Middle frontal gyrus (tissue), 1 donor: ENCODE measurements at regions not wholly inside any gene's neighbourhood (a gene's known extent, or its start where the extent isn't known, plus 50 kb on each side); places are given as distances from the start of the nearest gene placed in this dataset.

Experiments used
- DNase-seq: peaks from one replicate; pipeline ENCODE4 v3.0.0-alpha.2; 2015; ENCODE audit warnings: low spot score; ENCODE audit errors: extremely low spot score

DNA sequence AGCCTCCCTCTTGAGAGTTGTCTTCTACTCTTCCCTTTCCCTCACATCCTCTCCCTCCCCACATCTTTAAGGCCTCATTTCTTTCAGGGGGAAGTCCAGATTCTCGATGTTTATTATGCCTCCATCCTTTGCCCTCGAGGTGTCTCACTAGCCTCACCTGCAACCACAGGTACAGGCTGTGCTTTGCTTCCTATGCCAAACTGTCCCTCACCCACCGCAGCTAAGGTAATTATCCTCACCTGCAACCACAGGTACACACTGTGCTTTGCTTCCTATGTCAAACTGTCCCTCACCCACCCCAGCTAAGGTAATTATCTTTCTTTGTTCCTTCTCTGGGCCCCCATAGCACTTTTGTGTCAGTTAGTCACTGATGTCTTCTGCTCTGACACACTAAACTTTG is 328.1 kb upstream of the SNX7 start:
- DNase-seq, result no peak

GRCh38 chr1:98331718-98332311 is 329.7 kb upstream of the SNX7 start:
- no peak for DNase-seq

GRCh38 chr1:98331243-98331642 is 330.3 kb upstream of the SNX7 start:
- DNase-seq, result no peak

- no peak for DNase-seq
Measured at GRCh38 chr1:98330224-98330623, 331.3 kb upstream of the SNX7 start.

GRCh38 chr1:98328855-98329254 is 332.7 kb upstream of the SNX7 start:
- no peak for DNase-seq

DNA sequence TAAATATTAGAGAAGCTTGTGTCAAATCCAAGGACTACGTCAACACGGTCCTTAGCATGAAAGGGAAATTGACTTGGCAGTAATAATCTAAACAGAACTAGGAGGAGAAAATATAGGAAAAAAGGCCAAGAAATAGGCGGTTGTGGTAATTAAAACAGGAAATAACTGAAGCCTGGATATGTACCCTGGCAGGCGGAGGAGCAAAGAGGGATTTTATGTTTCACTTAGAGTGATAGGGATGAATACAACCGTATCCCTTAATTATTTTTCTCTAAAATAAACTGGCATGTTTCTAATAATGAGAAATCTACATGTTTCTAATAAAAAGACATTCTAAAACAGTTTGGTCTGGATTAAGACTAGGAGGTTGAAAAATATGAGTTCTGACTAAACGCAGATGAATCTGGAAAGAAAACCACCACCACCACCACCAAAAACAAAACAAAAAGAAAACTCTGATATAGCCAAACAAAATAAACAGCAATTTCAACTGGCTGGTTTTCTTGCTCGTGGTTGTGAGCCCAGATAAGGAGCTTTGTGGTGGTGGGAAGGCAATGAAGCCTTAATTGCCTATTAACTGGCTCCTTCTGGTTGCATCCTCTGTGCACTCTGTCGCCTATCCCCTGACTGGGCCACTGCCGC is 334.2 kb upstream of the SNX7 start:
- no peak for DNase-seq

DNA sequence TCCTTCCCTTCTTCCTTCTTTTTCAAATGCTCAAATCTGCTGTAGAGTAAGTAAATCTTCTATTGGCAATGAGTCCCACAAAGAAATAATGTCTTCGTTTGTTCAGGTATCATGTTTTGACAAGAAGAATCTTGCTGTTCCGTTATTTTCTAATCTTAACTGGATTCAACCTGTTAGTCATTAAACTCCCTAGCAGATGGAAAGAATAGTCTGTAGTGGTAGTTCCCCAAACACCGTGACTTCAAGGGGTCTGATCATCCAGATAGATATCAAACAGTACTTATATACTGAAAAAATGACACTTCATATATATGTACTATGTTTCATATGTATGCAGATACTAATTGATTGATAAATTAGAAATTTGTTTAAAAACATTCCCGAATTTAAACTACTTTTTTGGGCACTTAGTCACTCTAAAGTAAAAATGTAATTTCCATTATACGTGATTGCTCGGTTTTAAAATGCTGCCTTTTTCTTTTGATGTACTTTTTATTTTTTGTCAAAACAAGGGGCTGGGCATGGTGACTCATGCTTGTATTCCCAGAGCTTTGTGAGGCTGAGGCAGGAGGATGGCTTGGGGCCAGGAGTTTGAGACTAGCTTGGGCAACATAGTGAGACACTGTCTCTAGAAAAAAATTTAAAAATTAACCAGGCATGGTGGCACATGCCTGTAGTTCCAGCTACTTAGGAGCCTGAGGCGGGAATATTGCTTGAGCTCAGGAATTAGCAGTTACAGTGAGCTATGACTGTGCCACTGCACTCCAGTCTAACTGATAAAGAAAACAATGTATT is 335.7 kb upstream of the SNX7 start:
- no peak for DNase-seq

GRCh38 chr1:98323906-98324358 is 337.6 kb upstream of the SNX7 start:
- no peak for DNase-seq

DNA sequence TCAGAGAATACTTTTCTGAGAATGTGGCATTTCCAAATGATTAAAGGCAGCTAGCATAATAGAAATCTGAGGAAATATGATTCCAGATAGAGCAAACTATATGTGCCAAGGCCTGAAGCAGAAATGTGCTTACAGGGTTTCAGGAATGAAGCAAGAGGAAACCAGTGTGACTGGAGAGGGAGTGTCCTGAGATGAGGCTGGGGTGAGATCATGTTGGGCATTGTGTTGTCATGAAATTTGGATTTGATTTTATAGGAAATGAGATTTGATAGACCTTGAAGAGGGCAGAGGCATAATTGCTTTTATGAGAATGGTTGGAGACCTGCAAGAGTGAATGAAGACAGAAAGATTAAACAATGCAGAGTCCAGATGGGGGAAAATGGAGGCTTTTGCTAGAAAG is 338.1 kb upstream of the SNX7 start:
- no peak for DNase-seq

DNA sequence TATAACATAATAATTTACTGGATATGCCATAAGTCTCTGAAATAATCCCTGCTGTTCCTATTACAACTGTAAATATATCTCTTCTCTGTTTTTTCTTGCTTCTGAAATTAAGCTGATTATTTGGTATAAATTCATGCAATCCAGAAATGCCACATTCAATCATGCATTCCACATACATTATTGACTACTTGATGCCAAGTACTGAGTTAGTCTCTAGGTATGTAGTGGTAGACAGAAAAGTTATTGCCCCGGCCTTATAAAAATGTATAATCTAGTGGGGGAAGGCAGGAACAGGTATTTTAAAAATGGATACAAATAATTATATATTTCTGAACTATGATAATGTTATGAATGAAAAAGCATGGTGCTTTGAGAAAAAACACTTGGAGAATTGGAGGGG is 338.6 kb upstream of the SNX7 start:
- DNase-seq, result no peak

GRCh38 chr1:98322086-98322485 is 339.4 kb upstream of the SNX7 start:
- DNase-seq, result no peak

- no peak for DNase-seq
Measured at GRCh38 chr1:98321191-98321590, 340.3 kb upstream of the SNX7 start.

GRCh38 chr1:98316286-98316905 is 345.1 kb upstream of the SNX7 start:
- DNase-seq, result no peak

DNA sequence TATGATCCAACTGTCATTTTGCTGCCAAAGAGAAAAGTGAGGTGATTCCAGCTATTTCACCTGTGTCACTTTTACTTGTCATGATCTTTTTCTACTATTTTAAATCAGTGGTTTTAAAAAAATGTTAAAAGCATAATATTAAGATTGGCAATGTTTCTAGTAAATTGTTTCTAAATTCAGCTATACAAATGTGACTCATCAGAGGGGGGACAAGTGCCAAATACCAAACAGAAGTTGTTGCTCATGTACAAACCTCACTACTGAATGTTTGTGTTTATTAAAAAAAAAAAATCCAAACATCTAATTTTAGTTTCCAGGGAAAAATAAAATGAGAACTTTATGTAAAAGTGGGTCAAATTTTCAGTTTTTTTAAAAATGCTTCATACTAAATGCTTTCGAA is 346.2 kb upstream of the SNX7 start:
- no peak for DNase-seq

- no peak for DNase-seq
Measured at GRCh38 chr1:98314601-98315000, 346.9 kb upstream of the SNX7 start.

- DNase-seq, result no peak
Measured at GRCh38 chr1:98306517-98307089, 354.9 kb upstream of the SNX7 start.

DNA sequence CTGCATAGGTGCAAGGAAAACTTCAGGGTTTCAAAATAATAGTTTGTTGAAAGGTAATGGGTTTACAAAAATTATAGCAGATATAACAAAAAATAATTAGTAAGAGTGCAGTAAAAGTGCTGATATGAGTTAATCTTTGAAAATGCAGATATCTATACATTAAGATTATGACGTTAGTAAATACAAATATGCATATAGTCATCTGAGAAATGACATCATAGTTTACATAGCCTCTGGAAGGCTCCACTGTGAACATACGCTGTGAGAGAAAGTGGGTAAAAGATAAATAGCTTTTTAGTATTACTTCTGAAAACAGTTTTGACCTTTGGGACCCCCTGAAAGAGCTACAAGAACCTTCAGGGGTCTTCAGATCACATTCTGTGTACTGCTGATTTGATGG is 356.2 kb upstream of the SNX7 start:
- no peak for DNase-seq

- no peak for DNase-seq
Measured at GRCh38 chr1:98304888-98305287, 356.6 kb upstream of the SNX7 start.

DNA sequence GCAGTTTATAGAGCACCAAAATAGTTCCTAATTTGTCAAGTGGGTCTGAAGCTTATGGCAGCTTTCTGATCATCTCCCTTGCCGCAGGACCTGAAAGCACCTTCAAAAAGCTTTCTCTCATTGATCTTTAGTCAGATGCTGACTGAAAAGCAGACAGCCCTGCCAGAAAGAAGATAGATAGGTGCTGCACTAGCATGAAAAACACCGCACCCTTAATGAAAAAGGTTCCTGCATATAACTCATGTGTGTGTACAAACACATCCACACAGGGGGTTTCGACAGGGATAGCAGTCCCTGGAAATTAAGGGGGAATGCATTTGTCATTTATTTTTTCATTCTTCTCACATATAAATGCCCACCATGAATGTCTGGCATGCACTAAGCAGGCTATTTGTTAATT is 361.7 kb upstream of the SNX7 start:
- no peak for DNase-seq

GRCh38 chr1:98299313-98299712 is 362.2 kb upstream of the SNX7 start:
- DNase-seq, result no peak

DNA sequence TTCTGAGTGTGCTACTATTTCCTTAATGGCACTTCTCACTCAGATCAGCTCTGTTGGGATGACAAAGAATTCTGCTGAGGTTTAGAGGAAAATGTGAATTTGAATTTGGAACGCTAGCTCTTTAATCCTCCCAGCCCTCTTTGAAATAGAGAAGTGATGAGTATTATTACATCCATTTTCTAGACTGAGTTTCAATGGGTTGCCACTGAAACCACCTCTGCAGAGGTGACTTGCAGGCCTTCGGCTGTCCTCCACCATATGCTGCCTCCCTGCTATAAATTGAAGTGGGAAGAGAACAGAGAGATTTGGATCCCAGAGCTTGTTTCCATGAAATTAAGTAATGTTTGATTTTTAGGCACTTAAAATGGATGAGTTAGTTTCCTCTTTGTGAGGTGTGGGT is 363.2 kb upstream of the SNX7 start:
- no peak for DNase-seq

DNA sequence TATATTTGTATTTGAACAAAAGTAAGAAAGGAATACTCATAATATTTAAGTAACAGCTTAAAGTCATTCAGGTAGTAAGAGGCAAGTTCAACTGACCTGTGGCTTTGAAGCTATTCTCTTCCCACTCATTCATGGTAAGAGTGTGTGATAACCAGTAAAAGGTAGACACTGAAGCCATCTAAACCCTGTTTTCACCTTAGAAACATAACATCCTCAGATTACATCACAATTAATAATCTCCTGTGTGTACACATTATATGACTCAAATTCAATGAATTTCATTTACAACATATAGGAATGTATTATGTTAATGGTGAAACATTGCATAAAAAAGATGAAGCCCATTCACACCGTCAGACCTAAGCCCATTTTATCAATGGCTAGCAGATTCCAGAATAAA is 364.8 kb upstream of the SNX7 start:
- no peak for DNase-seq
